ENCODE measurements at regions not wholly inside any gene's neighbourhood (a gene's known extent, or its start where the extent isn't known, plus 50 kb on each side); places are given as distances from the start of the nearest gene placed in this dataset.

GRCh38 chr10:100612601-100613595 is 77.2 kb downstream of the HIF1AN start:
- TF ChIP-seq, protein P1, sequence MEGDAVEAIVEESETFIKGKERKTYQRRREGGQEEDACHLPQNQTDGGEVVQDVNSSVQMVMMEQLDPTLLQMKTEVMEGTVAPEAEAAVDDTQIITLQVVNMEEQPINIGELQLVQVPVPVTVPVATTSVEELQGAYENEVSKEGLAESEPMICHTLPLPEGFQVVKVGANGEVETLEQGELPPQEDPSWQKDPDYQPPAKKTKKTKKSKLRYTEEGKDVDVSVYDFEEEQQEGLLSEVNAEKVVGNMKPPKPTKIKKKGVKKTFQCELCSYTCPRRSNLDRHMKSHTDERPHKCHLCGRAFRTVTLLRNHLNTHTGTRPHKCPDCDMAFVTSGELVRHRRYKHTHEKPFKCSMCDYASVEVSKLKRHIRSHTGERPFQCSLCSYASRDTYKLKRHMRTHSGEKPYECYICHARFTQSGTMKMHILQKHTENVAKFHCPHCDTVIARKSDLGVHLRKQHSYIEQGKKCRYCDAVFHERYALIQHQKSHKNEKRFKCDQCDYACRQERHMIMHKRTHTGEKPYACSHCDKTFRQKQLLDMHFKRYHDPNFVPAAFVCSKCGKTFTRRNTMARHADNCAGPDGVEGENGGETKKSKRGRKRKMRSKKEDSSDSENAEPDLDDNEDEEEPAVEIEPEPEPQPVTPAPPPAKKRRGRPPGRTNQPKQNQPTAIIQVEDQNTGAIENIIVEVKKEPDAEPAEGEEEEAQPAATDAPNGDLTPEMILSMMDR (IDR thresholded peaks at IDR 0.05; ENCODE audit: low read depth, low read length), result no peak
- H3K4me3 ChIP-seq (ENCODE audit: low read depth, low read length), result no peak overlapping the region

GRCh38 chr10:100613846-100614245 is 78.1 kb downstream of the HIF1AN start:
- H3K4me3 ChIP-seq (ENCODE audit: low read depth, low read length), result no peak overlapping the region
- TF ChIP-seq, protein P1 (IDR thresholded peaks at IDR 0.05; ENCODE audit: low read depth, low read length), result no peak

- TF ChIP-seq, protein P1 (IDR thresholded peaks at IDR 0.05; ENCODE audit: low read depth, low read length), result no peak
- H3K4me3 ChIP-seq (ENCODE audit: low read depth, low read length), result no peak overlapping the region
These were observed 78.8 kb downstream of the HIF1AN start for GRCh38 chr10:100614429-100615095.

GRCh38 chr10:100615241-100615640 is 79.5 kb downstream of the HIF1AN start:
- TF ChIP-seq, protein P1 (IDR thresholded peaks at IDR 0.05; ENCODE audit: low read depth, low read length), result no peak
- no peak overlapping the region for H3K4me3 ChIP-seq (ENCODE audit: low read depth, low read length)

GRCh38 chr10:100615908-100616307 is 80.2 kb downstream of the HIF1AN start:
- H3K4me3 ChIP-seq (ENCODE audit: low read depth, low read length), result no peak overlapping the region
- TF ChIP-seq, protein P1 (IDR thresholded peaks at IDR 0.05; ENCODE audit: low read depth, low read length), result no peak

- TF ChIP-seq, protein P1 (IDR thresholded peaks at IDR 0.05; ENCODE audit: low read depth, low read length), result no peak
These were observed 82.4 kb downstream of the HIF1AN start for GRCh38 chr10:100618091-100618615.

More at GRCh38 chr10:100618091-100618615, 82.4 kb downstream of the HIF1AN start:
- H3K4me3 ChIP-seq (ENCODE audit: low read depth, low read length), result no peak overlapping the region

All from WI38 (cell line).